Stimulated activated CD4-positive, alpha-beta T cell treated with anti-CD3 and anti-CD28 coated beads, Interleukin-1b, Interleukin-23, amount 100 ng/mL, for 4 hours (primary cell): ENCODE measurements at regions not wholly inside any gene's neighbourhood (a gene's known extent, or its start where the extent isn't known, plus 50 kb on each side); places are given as distances from the start of the nearest gene placed in this dataset.
"Not testable (repeated sequence)": the region's sequence is repeated elsewhere in the genome, so short reads cannot be mapped to it uniquely, and the experiment has no call there.

Source experiments
- DNase-seq, 2 donors: peaks; one replicate each; pipeline ENCODE4 v3.0.0-alpha.2; 2020; ENCODE audit warnings: low read depth in 2 of 2

GRCh38 chrX:68995780-68996551 lies 167.1 kb downstream of the EFNB1 start:
- no peak for DNase-seq

- DNase-seq, result no peak
Observed at GRCh38 chrX:68995386-68995779, 166.6 kb downstream of the EFNB1 start.

GRCh38 chrX:68994891-68995255 lies 166.1 kb downstream of the EFNB1 start:
- DNase-seq, result no peak

GRCh38 chrX:68994135-68994890 lies 165.5 kb downstream of the EFNB1 start:
- no peak for DNase-seq

GRCh38 chrX:68992821-68993397 lies 164.1 kb downstream of the EFNB1 start:
- no peak for DNase-seq

GRCh38 chrX:68991691-68992345 lies 163.0 kb downstream of the EFNB1 start:
- no peak for DNase-seq

- DNase-seq, result no peak
Observed at GRCh38 chrX:68990948-68991347, 162.1 kb downstream of the EFNB1 start.

- no peak for DNase-seq
Observed at GRCh38 chrX:68989865-68990606, 161.2 kb downstream of the EFNB1 start.

GRCh38 chrX:68989456-68989855 lies 160.6 kb downstream of the EFNB1 start:
- DNase-seq, result no peak

GRCh38 chrX:68988865-68989264 lies 160.0 kb downstream of the EFNB1 start:
- no peak for DNase-seq

GRCh38 chrX:68985135-68985755 lies 156.4 kb downstream of the EFNB1 start:
- DNase-seq, result no peak

- no peak for DNase-seq
Observed at GRCh38 chrX:68983004-68983857, 154.4 kb downstream of the EFNB1 start.

- no peak for DNase-seq
Observed at GRCh38 chrX:68982476-68982875, 153.7 kb downstream of the EFNB1 start.

- DNase-seq, result no peak
Observed at GRCh38 chrX:68980906-68981616, 152.2 kb downstream of the EFNB1 start.

- DNase-seq, result no peak
Observed at GRCh38 chrX:68978655-68979054, 149.8 kb downstream of the EFNB1 start.

GRCh38 chrX:68978255-68978654 lies 149.4 kb downstream of the EFNB1 start:
- no peak for DNase-seq

- no peak for DNase-seq
Observed at GRCh38 chrX:68953331-68953730, 124.5 kb downstream of the EFNB1 start.

- not testable (repeated sequence) for DNase-seq
Observed at GRCh38 chrX:68951942-68952619, 123.3 kb downstream of the EFNB1 start.

GRCh38 chrX:68950937-68951336 lies 122.1 kb downstream of the EFNB1 start:
- DNase-seq, result no peak
